GM12892 (cell line): ENCODE measurements at regions not wholly inside any gene's neighbourhood (a gene's known extent, or its start where the extent isn't known, plus 50 kb on each side); places are given as distances from the start of the nearest gene placed in this dataset.

Experiments used
- POLR2A ChIP-seq: IDR thresholded peaks from 2 replicates; pipeline ENCODE4 v1.6.1; 2011; ENCODE audit warnings: low read depth, low read length, control low read depth
- POLR2AphosphoS5 ChIP-seq: IDR thresholded peaks from 2 replicates; pipeline ENCODE4 v1.6.1; 2011; ENCODE audit warnings: low read depth, low read length, control low read depth
- TAF1 ChIP-seq: IDR thresholded peaks from 2 replicates; pipeline ENCODE4 v1.6.1; 2011; ENCODE audit warnings: low read depth, mild to moderate bottlenecking, control low read depth, low read length, borderline replicate concordance

DNA sequence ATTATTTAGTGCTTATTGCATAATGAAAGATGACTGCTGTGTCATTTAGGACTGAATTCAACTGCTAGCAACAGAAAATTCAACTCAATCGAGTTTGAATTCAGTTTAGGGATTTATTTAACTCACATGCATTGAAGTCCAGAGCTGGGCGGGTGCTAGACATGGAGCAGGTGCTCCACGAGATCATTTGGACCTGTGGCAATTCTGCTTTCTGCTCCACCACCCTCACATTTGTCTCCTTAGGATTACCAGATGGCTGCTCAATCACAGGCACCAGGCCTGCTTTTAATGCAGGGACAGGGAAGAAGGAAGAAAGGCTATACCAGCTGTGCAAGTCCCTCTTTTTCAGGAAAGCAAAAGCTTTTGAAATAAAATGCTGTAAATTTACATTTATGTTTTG, 572.9 kb upstream of the SLC8A1 start:
- no peak for TF ChIP-seq POLR2A
- TF ChIP-seq POLR2AphosphoS5: no peak
- no peak for TF ChIP-seq TAF1
